Lung (tissue), 11 donors: ENCODE measurements at regions not wholly inside any gene's neighbourhood (a gene's known extent, or its start where the extent isn't known, plus 50 kb on each side); places are given as distances from the start of the nearest gene placed in this dataset.

ENCODE experiments used
- ATAC-seq: fragments of 200-7000 bp; cut with Tn5 transposase; one replicate; pipeline ENCODE4 v1.9.1; 2020; ENCODE audit warnings: moderate number of reproducible peaks; ENCODE audit not compliant: insufficient read depth, low FRiP score
- DNase-seq, 3 donors: peaks; one replicate each; pipeline ENCODE4 v3.0.0-alpha.2; 2013 to 2017
- H3K27ac ChIP-seq, 2 donors: one replicate each; pipeline ENCODE4 v1.5.1; 2013; ENCODE audit warnings: mild to moderate bottlenecking in 2 of 2, moderate library complexity in 2 of 2, control low read depth in 1 of 2, inconsistent platforms in 1 of 2, low read depth in 1 of 2, low read length in 1 of 2
- H3K27me3 ChIP-seq, 3 donors: one replicate each; pipeline ENCODE4 v1.5.1; 2013; ENCODE audit warnings: low read length in 2 of 3; ENCODE audit not compliant: control insufficient read depth in 3 of 3, insufficient read depth in 3 of 3
- H3K36me3 ChIP-seq, 4 donors: one replicate each; pipeline ENCODE4 v1.5.1; 2013; ENCODE audit warnings: low read length in 4 of 4, mild to moderate bottlenecking in 1 of 4, moderate library complexity in 1 of 4; ENCODE audit not compliant: control insufficient read depth in 4 of 4, insufficient read depth in 4 of 4
- H3K4me1 ChIP-seq, 5 donors: one replicate each; pipeline ENCODE4 v1.5.1; 2013; ENCODE audit warnings: low read length in 5 of 5, mild to moderate bottlenecking in 2 of 5, moderate library complexity in 1 of 5; ENCODE audit not compliant: control insufficient read depth in 5 of 5, insufficient read depth in 5 of 5
- H3K4me3 ChIP-seq: one replicate; pipeline ENCODE4 v1.5.1; 2013; ENCODE audit warnings: mild to moderate bottlenecking, control low read depth, moderate library complexity
- H3K9ac ChIP-seq, 2 donors: one replicate each; pipeline ENCODE4 v1.5.1; 2013; ENCODE audit warnings: low read length in 2 of 2, control low read depth in 1 of 2; ENCODE audit not compliant: insufficient read depth in 1 of 2
- H3K9me3 ChIP-seq, 4 donors: one replicate each; pipeline ENCODE4 v1.5.1; 2013; ENCODE audit warnings: low read length in 3 of 4, mild to moderate bottlenecking in 1 of 4, moderate library complexity in 1 of 4; ENCODE audit not compliant: control insufficient read depth in 4 of 4, insufficient read depth in 3 of 4
- WGBS, 2 donors: extraction: QIAGEN DNeasy Blood & Tissue Kit; methylation state at CpG; one replicate each; pipeline ENCODE4 v1.1.7; 2013; 5-methylcytosine and 5-hydroxymethylcytosine counted together
- TF ChIP-seq, protein P1 (sequence below): IDR thresholded peaks from 2 replicates; pipeline ENCODE4 v1.5.1; 2012; ENCODE audit warnings: mild to moderate bottlenecking; ENCODE audit errors: control extremely low read depth, extremely low read depth
- donor health status: control.
- donor health status: control.
- donor health status: Bipolar disorder and iron deficiency.
- donor health status: healthy.
- donor health status: DM: yes; HTN: yes; CAD: no.

DNA sequence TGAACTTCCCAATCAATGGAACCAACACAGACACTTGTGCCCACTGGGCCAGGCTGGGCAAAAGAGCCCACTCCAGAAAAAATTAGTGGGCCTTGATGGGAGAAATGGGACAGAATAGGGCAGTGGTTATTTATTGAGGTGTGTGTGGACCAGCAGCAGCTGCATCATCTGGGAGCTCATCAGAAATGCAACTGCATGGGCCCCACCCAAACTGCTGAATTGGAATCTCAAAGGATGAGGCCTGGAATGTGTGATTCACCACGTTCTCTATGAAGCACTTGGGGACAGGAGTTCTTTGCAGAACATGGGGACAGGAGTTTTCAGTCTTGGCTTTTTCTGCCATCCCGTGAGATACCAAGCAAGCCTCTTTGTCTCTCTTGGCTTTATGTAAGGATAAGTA, 255.6 kb upstream of the PLET1 start:
- 86 to 89% methylated on average over 2 of the region's 2 CpGs for WGBS, 2 donors
- no peaks in the 10 kb centered on the region for H3K36me3 ChIP-seq
- H3K27me3 ChIP-seq = peaks cover 0 to 3% (median 0%) of the 10 kb centered on the region in 3 donors
- no peak overlapping the region for H3K27ac ChIP-seq
- TF ChIP-seq, protein P1, sequence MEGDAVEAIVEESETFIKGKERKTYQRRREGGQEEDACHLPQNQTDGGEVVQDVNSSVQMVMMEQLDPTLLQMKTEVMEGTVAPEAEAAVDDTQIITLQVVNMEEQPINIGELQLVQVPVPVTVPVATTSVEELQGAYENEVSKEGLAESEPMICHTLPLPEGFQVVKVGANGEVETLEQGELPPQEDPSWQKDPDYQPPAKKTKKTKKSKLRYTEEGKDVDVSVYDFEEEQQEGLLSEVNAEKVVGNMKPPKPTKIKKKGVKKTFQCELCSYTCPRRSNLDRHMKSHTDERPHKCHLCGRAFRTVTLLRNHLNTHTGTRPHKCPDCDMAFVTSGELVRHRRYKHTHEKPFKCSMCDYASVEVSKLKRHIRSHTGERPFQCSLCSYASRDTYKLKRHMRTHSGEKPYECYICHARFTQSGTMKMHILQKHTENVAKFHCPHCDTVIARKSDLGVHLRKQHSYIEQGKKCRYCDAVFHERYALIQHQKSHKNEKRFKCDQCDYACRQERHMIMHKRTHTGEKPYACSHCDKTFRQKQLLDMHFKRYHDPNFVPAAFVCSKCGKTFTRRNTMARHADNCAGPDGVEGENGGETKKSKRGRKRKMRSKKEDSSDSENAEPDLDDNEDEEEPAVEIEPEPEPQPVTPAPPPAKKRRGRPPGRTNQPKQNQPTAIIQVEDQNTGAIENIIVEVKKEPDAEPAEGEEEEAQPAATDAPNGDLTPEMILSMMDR = no peak
- ATAC-seq (no peak), DNase-seq (no peak)
- no peaks in the 10 kb centered on the region for H3K9me3 ChIP-seq
- H3K4me3 ChIP-seq = no peak overlapping the region
- H3K4me1 ChIP-seq = no peaks in the 10 kb centered on the region
- H3K9ac ChIP-seq = no peak overlapping the region

DNA sequence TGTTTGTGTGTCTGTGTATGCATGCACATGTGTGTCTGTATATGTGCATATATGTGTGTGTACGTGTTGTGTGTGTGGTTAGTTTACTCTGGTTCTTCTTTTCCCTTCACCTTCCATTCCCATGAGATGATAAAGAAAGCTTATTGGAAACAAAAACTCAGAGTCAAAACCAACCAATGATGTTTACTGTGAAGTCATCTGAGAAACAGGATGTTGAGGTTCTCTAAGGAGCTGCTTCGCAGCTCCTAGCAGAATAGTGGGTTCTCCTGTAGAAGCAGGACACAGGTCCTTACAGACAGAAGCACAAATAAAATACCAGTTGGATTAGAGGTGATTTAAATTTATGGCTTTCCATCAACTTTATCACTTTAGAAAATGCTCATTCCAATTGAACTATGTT, 256.1 kb upstream of the PLET1 start:
- H3K4me1 ChIP-seq = no peaks in the 10 kb centered on the region
- no peak for ATAC-seq
- no peak overlapping the region for H3K27ac ChIP-seq
- TF ChIP-seq, protein P1 = no peak
- peaks cover 0 to 3% (median 0%) of the 10 kb centered on the region in 3 donors for H3K27me3 ChIP-seq
- H3K9ac ChIP-seq = no peak overlapping the region
- 77 to 88% methylated on average over 2 of the region's 2 CpGs for WGBS, 2 donors
- H3K9me3 ChIP-seq = no peaks in the 10 kb centered on the region
- H3K4me3 ChIP-seq = no peak overlapping the region
- no peak for DNase-seq
- no peaks in the 10 kb centered on the region for H3K36me3 ChIP-seq

DNA sequence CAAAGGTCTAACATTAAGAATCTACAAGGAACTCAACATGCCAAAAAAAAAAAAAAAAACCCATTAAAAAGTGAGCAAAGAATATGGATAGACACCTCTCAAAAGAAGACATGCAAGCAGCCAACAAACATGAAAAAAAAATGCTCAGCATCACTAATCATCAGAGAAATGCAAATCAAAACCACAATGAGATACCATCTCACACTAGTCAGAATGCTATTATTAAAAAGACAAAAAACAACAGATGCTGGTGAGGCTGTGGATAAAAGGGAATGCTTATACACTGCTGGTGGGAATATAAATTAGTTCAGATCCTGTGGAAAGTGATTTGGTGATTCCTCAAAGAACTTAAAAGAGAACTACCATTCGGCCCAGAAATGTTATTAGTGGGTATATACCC, 257.7 kb upstream of the PLET1 start:
- H3K4me3 ChIP-seq = no peak overlapping the region
- 96 to 97% methylated on average over 1 of the region's 1 CpG for WGBS, 2 donors
- ATAC-seq = no peak

More for the DNA sequence above, 257.7 kb upstream of the PLET1 start:
- peaks cover 0 to under 1% (median 0%) of the 10 kb centered on the region in 5 donors for H3K4me1 ChIP-seq
- H3K27ac ChIP-seq = no peak overlapping the region
- no peaks in the 10 kb centered on the region for H3K9me3 ChIP-seq
- H3K27me3 ChIP-seq = peaks cover 0 to 3% (median 0%) of the 10 kb centered on the region in 3 donors
- TF ChIP-seq, protein P1 = no peak
- H3K36me3 ChIP-seq = no peaks in the 10 kb centered on the region
- DNase-seq = no peak
- no peak overlapping the region for H3K9ac ChIP-seq
